ENCODE measurements at regions not wholly inside any gene's neighbourhood (a gene's known extent, or its start where the extent isn't known, plus 50 kb on each side); places are given as distances from the start of the nearest gene placed in this dataset.

- no peak for DNase-seq
- no peaks in the 10 kb centered on the region for H3K4me1 ChIP-seq (ENCODE audit: low read length)
- no peaks in the 10 kb centered on the region for H3K36me3 ChIP-seq (replicated peaks; ENCODE audit: insufficient read depth, low read length)
Observed at GRCh38 chr9:90033028-90033650, 428.3 kb downstream of the GADD45G start.

GRCh38 chr9:90034071-90034470, 429.3 kb downstream of the GADD45G start:
- H3K4me1 ChIP-seq (ENCODE audit: low read length): no peaks in the 10 kb centered on the region

More at GRCh38 chr9:90033028-90033650, 428.3 kb downstream of the GADD45G start:
- H3K9me2 ChIP-seq (replicated peaks; ENCODE audit: insufficient read depth, low read length): no peaks in the 10 kb centered on the region
- H3K9ac ChIP-seq (ENCODE audit: low read length): no peak overlapping the region
- H3K4me2 ChIP-seq (ENCODE audit: low read depth, low read length): no peak overlapping the region
- H3K27me3 ChIP-seq (replicated peaks; ENCODE audit: insufficient read depth, low read length): no peaks in the 10 kb centered on the region
- H3K9me3 ChIP-seq (replicated peaks; ENCODE audit: insufficient read depth, low read length): no peaks in the 10 kb centered on the region
- no peak for TF ChIP-seq EZH2 (optimal IDR thresholded peaks at IDR 0.05; ENCODE audit: low read depth, low read length)
- no peak for TF ChIP-seq EZH2phosphoT487 (IDR thresholded peaks at IDR 0.05; ENCODE audit: low read length)
- TF ChIP-seq CTCF (IDR thresholded peaks at IDR 0.05; ENCODE audit: low read length): no peak
- no peak overlapping the region for H3K4me3 ChIP-seq (ENCODE audit: low read length)
- no peak overlapping the region for H2AFZ ChIP-seq (ENCODE audit: low read length)
- no peaks in the 10 kb centered on the region for H4K20me1 ChIP-seq (ENCODE audit: insufficient read depth, low read length)
- no peaks in the 10 kb centered on the region for H3K79me2 ChIP-seq (ENCODE audit: low read length)
- H3F3A ChIP-seq (ENCODE audit: insufficient read depth, low read length): no peaks in the 10 kb centered on the region
- H3K27ac ChIP-seq (ENCODE audit: low read length): no peak overlapping the region

DNA sequence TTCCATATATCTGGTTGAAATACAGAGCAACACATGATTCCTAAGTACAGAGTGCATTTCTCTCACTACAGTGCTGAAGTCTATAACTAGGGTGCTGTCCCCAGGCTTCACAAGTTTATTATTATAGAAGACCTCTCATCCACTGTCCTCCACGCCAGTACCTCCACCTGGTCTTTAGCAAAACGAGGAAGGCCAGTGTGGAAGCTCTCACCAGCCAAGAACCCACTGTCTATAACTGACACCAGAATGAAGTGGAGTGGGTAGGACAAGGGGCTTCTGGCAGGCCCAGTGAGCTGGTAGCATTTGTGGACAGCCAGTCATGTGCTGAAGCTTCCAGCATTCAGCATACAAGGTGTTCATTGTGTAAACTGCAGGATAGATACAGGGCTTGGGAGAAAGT, 430.7 kb downstream of the GADD45G start:
- H3K36me3 ChIP-seq (replicated peaks; ENCODE audit: insufficient read depth, low read length): no peaks in the 10 kb centered on the region
- H3K9me3 ChIP-seq (replicated peaks; ENCODE audit: insufficient read depth, low read length): no peaks in the 10 kb centered on the region

More at GRCh38 chr9:90034071-90034470, 429.3 kb downstream of the GADD45G start:
- Histone ChIP-seq H3K4me3 (ENCODE audit: low read length) (no peak overlapping the region), H3K9ac (ENCODE audit: low read length) (no peak overlapping the region), H2AFZ (ENCODE audit: low read length) (no peak overlapping the region), H3K27me3 (replicated peaks; ENCODE audit: insufficient read depth, low read length) (no peaks in the 10 kb centered on the region), H3F3A (ENCODE audit: insufficient read depth, low read length) (no peaks in the 10 kb centered on the region), H3K27ac (ENCODE audit: low read length) (no peak overlapping the region), H3K9me3 (replicated peaks; ENCODE audit: insufficient read depth, low read length) (no peaks in the 10 kb centered on the region), H3K36me3 (replicated peaks; ENCODE audit: insufficient read depth, low read length) (no peaks in the 10 kb centered on the region), H3K79me2 (ENCODE audit: low read length) (no peaks in the 10 kb centered on the region), H3K4me2 (ENCODE audit: low read depth, low read length) (no peak overlapping the region), H3K9me2 (replicated peaks; ENCODE audit: insufficient read depth, low read length) (no peaks in the 10 kb centered on the region), H4K20me1 (ENCODE audit: insufficient read depth, low read length) (no peaks in the 10 kb centered on the region)
- TF ChIP-seq EZH2phosphoT487 (IDR thresholded peaks at IDR 0.05; ENCODE audit: low read length) (no peak), CTCF (IDR thresholded peaks at IDR 0.05; ENCODE audit: low read length) (no peak), EZH2 (optimal IDR thresholded peaks at IDR 0.05; ENCODE audit: low read depth, low read length) (no peak)
- no peak for DNase-seq

More for the DNA sequence above, 430.7 kb downstream of the GADD45G start:
- no peak for TF ChIP-seq CTCF (IDR thresholded peaks at IDR 0.05; ENCODE audit: low read length)
- TF ChIP-seq EZH2 (optimal IDR thresholded peaks at IDR 0.05; ENCODE audit: low read depth, low read length): no peak
- no peak for TF ChIP-seq EZH2phosphoT487 (IDR thresholded peaks at IDR 0.05; ENCODE audit: low read length)
- H3K9ac ChIP-seq (ENCODE audit: low read length): no peak overlapping the region
- no peaks in the 10 kb centered on the region for H3K9me2 ChIP-seq (replicated peaks; ENCODE audit: insufficient read depth, low read length)
- H3K79me2 ChIP-seq (ENCODE audit: low read length): no peaks in the 10 kb centered on the region
- no peak for DNase-seq
- H3K4me2 ChIP-seq (ENCODE audit: low read depth, low read length): no peak overlapping the region
- H4K20me1 ChIP-seq (ENCODE audit: insufficient read depth, low read length): no peaks in the 10 kb centered on the region
- H3K4me3 ChIP-seq (ENCODE audit: low read length): no peak overlapping the region
- H3K27ac ChIP-seq (ENCODE audit: low read length): no peak overlapping the region
- H3K4me1 ChIP-seq (ENCODE audit: low read length): no peaks in the 10 kb centered on the region
- no peaks in the 10 kb centered on the region for H3K27me3 ChIP-seq (replicated peaks; ENCODE audit: insufficient read depth, low read length)
- no peaks in the 10 kb centered on the region for H3F3A ChIP-seq (ENCODE audit: insufficient read depth, low read length)
- H2AFZ ChIP-seq (ENCODE audit: low read length): no peak overlapping the region
